Stimulated activated CD4-positive, alpha-beta T cell treated with anti-CD3 and anti-CD28 coated beads, Interleukin-15, amount 100 ng/mL, for 1 hour (primary cell): ENCODE measurements at regions not wholly inside any gene's neighbourhood (a gene's known extent, or its start where the extent isn't known, plus 50 kb on each side); places are given as distances from the start of the nearest gene placed in this dataset.

Experiments used
- DNase-seq, 2 donors: peaks; one replicate each; pipeline ENCODE4 v3.0.0-alpha.2; 2020; ENCODE audit warnings: low read depth in 1 of 2, low spot score in 1 of 2

GRCh38 chr1:67559222-67559700 lies 125.7 kb upstream of the GADD45A start:
- no peak for DNase-seq

- DNase-seq: no peak
Measured at GRCh38 chr1:67560580-67561255, 124.3 kb upstream of the GADD45A start.

- peak; percentile 61 to 83 for DNase-seq
Measured at GRCh38 chr1:67561704-67562113, 123.3 kb upstream of the GADD45A start.

GRCh38 chr1:67563684-67564083 lies 121.3 kb upstream of the GADD45A start:
- DNase-seq: no peak

GRCh38 chr1:67564193-67564592 lies 120.8 kb upstream of the GADD45A start:
- DNase-seq: no peak

GRCh38 chr1:67566803-67567377 lies 118.1 kb upstream of the GADD45A start:
- DNase-seq: no peak

- DNase-seq: no peak
Measured at GRCh38 chr1:67570486-67571143, 114.4 kb upstream of the GADD45A start.

- DNase-seq: no peak
Measured at GRCh38 chr1:67571406-67571805, 113.6 kb upstream of the GADD45A start.

- no peak for DNase-seq
Measured at GRCh38 chr1:67571901-67572593, 113.0 kb upstream of the GADD45A start.

GRCh38 chr1:67572594-67573221 lies 112.3 kb upstream of the GADD45A start:
- DNase-seq: no peak

GRCh38 chr1:67573311-67573872 lies 111.6 kb upstream of the GADD45A start:
- DNase-seq: no peak

- DNase-seq: no peak
Measured at GRCh38 chr1:67574221-67574620, 110.8 kb upstream of the GADD45A start.

GRCh38 chr1:67575861-67576260 lies 109.1 kb upstream of the GADD45A start:
- no peak for DNase-seq

GRCh38 chr1:67576474-67576873 lies 108.5 kb upstream of the GADD45A start:
- no peak for DNase-seq

- no peak for DNase-seq
Measured at GRCh38 chr1:67577646-67578045, 107.4 kb upstream of the GADD45A start.

- DNase-seq: no peak
Measured at GRCh38 chr1:67578397-67579020, 106.5 kb upstream of the GADD45A start.

GRCh38 chr1:67579623-67580394 lies 105.2 kb upstream of the GADD45A start:
- DNase-seq: no peak

- no peak for DNase-seq
Measured at GRCh38 chr1:67580691-67581403, 104.2 kb upstream of the GADD45A start.
